ENCODE measurements at regions not wholly inside any gene's neighbourhood (a gene's known extent, or its start where the extent isn't known, plus 50 kb on each side); places are given as distances from the start of the nearest gene placed in this dataset.

DNA sequence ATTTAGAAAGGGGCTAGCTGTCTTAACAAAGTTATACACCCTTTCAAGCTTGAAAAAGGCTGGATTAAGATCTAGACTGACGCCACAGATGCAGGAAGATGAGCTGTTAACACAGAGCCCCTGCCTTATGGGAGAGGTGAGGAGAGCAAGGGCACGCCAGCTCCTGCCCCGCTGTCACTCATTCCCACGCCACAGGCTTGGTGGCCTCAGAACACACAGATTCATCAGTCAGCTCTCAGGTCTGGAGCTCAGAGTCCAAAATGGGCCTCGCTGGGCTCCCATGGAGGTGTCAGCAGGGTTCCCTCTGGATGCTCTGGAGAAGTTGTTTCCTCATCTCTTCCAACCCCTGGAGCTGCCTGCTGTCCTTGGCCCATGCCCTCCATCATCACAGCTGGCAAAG is 554.2 kb downstream of the TCERG1L start:
- 61 to 75% methylated on average over 5 of the region's 5 CpGs for WGBS, 2 donors
- Histone ChIP-seq H3K36me3 (no peaks in the 10 kb centered on the region), H3K27me3 (no peaks in the 10 kb centered on the region), H3K4me1 (no peaks in the 10 kb centered on the region), H3K9me3 (peaks cover 0 to 5% (median 0%) of the 10 kb centered on the region in 4 donors), H3K27ac (no peak overlapping the region), H3K4me3 (no peak overlapping the region)
- TF ChIP-seq POLR2AphosphoS5 (IDR thresholded peaks at IDR 0.05) (no peak), POLR2A (IDR thresholded peaks at IDR 0.05) (no peak), EP300 (IDR thresholded peaks at IDR 0.05) (no peak)
- TF ChIP-seq, protein P1, sequence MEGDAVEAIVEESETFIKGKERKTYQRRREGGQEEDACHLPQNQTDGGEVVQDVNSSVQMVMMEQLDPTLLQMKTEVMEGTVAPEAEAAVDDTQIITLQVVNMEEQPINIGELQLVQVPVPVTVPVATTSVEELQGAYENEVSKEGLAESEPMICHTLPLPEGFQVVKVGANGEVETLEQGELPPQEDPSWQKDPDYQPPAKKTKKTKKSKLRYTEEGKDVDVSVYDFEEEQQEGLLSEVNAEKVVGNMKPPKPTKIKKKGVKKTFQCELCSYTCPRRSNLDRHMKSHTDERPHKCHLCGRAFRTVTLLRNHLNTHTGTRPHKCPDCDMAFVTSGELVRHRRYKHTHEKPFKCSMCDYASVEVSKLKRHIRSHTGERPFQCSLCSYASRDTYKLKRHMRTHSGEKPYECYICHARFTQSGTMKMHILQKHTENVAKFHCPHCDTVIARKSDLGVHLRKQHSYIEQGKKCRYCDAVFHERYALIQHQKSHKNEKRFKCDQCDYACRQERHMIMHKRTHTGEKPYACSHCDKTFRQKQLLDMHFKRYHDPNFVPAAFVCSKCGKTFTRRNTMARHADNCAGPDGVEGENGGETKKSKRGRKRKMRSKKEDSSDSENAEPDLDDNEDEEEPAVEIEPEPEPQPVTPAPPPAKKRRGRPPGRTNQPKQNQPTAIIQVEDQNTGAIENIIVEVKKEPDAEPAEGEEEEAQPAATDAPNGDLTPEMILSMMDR (IDR thresholded peaks at IDR 0.05): no peak
- ATAC-seq (ENCODE audit: low FRiP score in 2 of 2) (no peak), DNase-seq (peak in 1 of 2 donors; percentile 7)

GRCh38 chr10:130757821-130758489 is 553.6 kb downstream of the TCERG1L start:
- Histone ChIP-seq H3K4me1 (no peaks in the 10 kb centered on the region), H3K4me3 (no peak overlapping the region), H3K27ac (no peak overlapping the region), H3K36me3 (no peaks in the 10 kb centered on the region), H3K9me3 (peaks cover 0 to 6% (median 0%) of the 10 kb centered on the region in 4 donors), H3K27me3 (no peaks in the 10 kb centered on the region)
- ATAC-seq (ENCODE audit: low FRiP score in 2 of 2): peak in 1 of 2 donors; percentile 34
- TF ChIP-seq, protein P1 (IDR thresholded peaks at IDR 0.05): no peak
- no peak for TF ChIP-seq EP300 (IDR thresholded peaks at IDR 0.05)
- TF ChIP-seq POLR2A (IDR thresholded peaks at IDR 0.05): no peak
- no peak for TF ChIP-seq POLR2AphosphoS5 (IDR thresholded peaks at IDR 0.05)
- no peak for DNase-seq
- 82 to 85% methylated on average over 4 to 17 of the region's 17 CpGs for whole genome bisulfite sequencing, 2 donors

GRCh38 chr10:130758529-130758928 is 553.0 kb downstream of the TCERG1L start:
- WGBS, 2 donors: 83 to 90% methylated on average over 5 of the region's 5 CpGs
- TF ChIP-seq POLR2A (IDR thresholded peaks at IDR 0.05) (no peak), POLR2AphosphoS5 (IDR thresholded peaks at IDR 0.05) (no peak), EP300 (IDR thresholded peaks at IDR 0.05) (no peak)
- TF ChIP-seq, protein P1 (IDR thresholded peaks at IDR 0.05): no peak

DNA sequence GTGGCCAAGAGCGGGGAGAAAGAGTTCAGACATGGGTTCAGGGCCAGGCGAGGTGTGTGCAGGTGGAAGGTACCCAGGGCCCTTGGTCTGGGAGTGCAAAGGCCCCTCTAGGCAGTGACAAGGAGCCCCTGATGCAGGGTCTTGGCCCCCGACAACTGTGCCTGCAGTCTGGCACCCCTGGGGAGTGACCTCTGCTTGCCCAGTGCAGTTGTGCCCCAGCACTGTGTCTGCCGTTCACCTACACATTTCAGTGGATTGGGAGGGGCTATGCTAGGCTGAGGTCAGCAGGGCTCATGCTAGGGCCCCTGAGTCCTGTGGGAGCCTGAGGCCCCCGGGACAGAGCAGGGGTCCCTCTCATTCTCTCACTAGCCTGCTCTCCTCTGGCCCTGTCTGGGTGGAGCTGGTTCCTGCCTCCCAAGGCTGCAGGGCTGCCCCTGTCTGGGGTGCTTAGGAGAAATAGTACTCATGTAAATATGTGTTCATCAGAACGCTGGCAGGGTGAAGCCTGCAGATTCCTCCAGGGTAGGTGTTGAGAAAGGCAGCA is 550.4 kb downstream of the TCERG1L start:
- Histone ChIP-seq H3K27ac (no peak overlapping the region), H3K4me3 (no peak overlapping the region), H3K36me3 (no peaks in the 10 kb centered on the region), H3K4me1 (no peaks in the 10 kb centered on the region), H3K27me3 (no peaks in the 10 kb centered on the region), H3K9me3 (peaks cover 0 to 12% (median 3%) of the 10 kb centered on the region in 4 donors)
- no peak for DNase-seq
- TF ChIP-seq POLR2AphosphoS5 (IDR thresholded peaks at IDR 0.05): no peak
- no peak for TF ChIP-seq POLR2A (IDR thresholded peaks at IDR 0.05)
- TF ChIP-seq, protein P1 (IDR thresholded peaks at IDR 0.05): no peak
- no peak for TF ChIP-seq EP300 (IDR thresholded peaks at IDR 0.05)
- 64 to 74% methylated on average over 6 of the region's 6 CpGs for WGBS, 2 donors
- ATAC-seq (ENCODE audit: low FRiP score in 2 of 2): peak in 1 of 2 donors; percentile 18

More at GRCh38 chr10:130758529-130758928, 553.0 kb downstream of the TCERG1L start:
- ATAC-seq (ENCODE audit: low FRiP score in 2 of 2): no peak
- Histone ChIP-seq H3K36me3 (no peaks in the 10 kb centered on the region), H3K27me3 (no peaks in the 10 kb centered on the region), H3K27ac (no peak overlapping the region), H3K9me3 (peaks cover 0 to 6% (median 0%) of the 10 kb centered on the region in 4 donors), H3K4me1 (no peaks in the 10 kb centered on the region), H3K4me3 (no peak overlapping the region)
- DNase-seq: no peak
